Islet precursor cell (in vitro differentiated cells): ENCODE measurements at regions not wholly inside any gene's neighbourhood (a gene's known extent, or its start where the extent isn't known, plus 50 kb on each side); places are given as distances from the start of the nearest gene placed in this dataset.

Experiments
- DNase-seq: peaks from one replicate; pipeline ENCODE4 v3.0.0-alpha.2; 2018

- no peak for DNase-seq
Observed at GRCh38 chr4:175561696-175562095, 250.4 kb downstream of the GPM6A start.

- DNase-seq: no peak
Observed at GRCh38 chr4:175562111-175562510, 250.0 kb downstream of the GPM6A start.

- no peak for DNase-seq
Observed at GRCh38 chr4:175562542-175562941, 249.5 kb downstream of the GPM6A start.
